Neural crest cell (in vitro differentiated cells): ENCODE measurements at regions not wholly inside any gene's neighbourhood (a gene's known extent, or its start where the extent isn't known, plus 50 kb on each side); places are given as distances from the start of the nearest gene placed in this dataset.

ENCODE experiments used
- DNase-seq: peaks from one replicate; pipeline ENCODE4 v3.0.0; 2021; ENCODE audit warnings: low read depth, mixed read lengths, low spot score
- H3K27ac Mint-ChIP-seq: one replicate; pipeline ENCODE4 v1.8.0; 2021; ENCODE audit warnings: mild to moderate bottlenecking, mixed read lengths; ENCODE audit not compliant: unreplicated experiment
- H3K27me3 Mint-ChIP-seq: 2 replicates; pipeline ENCODE4 v1.8.0; 2021; ENCODE audit warnings: low read depth, mild to moderate bottlenecking, mixed read lengths
- H3K36me3 Mint-ChIP-seq: 2 replicates; pipeline ENCODE4 v1.8.0; 2021; ENCODE audit warnings: low read depth, mild to moderate bottlenecking, mixed read lengths
- H3K4me1 Mint-ChIP-seq: 2 replicates; pipeline ENCODE4 v1.8.0; 2021; ENCODE audit warnings: mixed read lengths
- H3K4me3 Mint-ChIP-seq: one replicate; pipeline ENCODE4 v1.8.0; 2021; ENCODE audit warnings: mild to moderate bottlenecking, mixed read lengths
- H3K9me3 Mint-ChIP-seq: 2 replicates; pipeline ENCODE4 v1.8.0; 2021; ENCODE audit warnings: mixed read lengths
- CTCF ChIP-seq: fragments of 200-600 bp; sonication (generic); conservative IDR thresholded peaks from 2 replicates; pipeline ENCODE4 v1.5.0; 2021; ENCODE audit warnings: antibody characterized with exemption, mild to moderate bottlenecking

- Mint-ChIP-seq H3K36me3 (no peaks in the 10 kb centered on the region), H3K9me3 (no peaks in the 10 kb centered on the region), H3K4me1 (no peaks in the 10 kb centered on the region), H3K27me3 (peaks cover 3% of the 10 kb centered on the region), H3K4me3 (no peak overlapping the region), H3K27ac (no peak overlapping the region)
- DNase-seq, result no peak
- TF ChIP-seq CTCF, result no peak
These were observed 144.4 kb upstream of the USP24 start for GRCh38 chr1:55359611-55360010.

GRCh38 chr1:55358581-55358980 is 143.4 kb upstream of the USP24 start:
- Mint-ChIP-seq H3K9me3 (no peaks in the 10 kb centered on the region), H3K4me3 (no peak overlapping the region), H3K4me1 (no peaks in the 10 kb centered on the region), H3K27ac (no peak overlapping the region), H3K27me3 (peaks cover 3% of the 10 kb centered on the region), H3K36me3 (no peaks in the 10 kb centered on the region)
- no peak for DNase-seq
- no peak for TF ChIP-seq CTCF

- no peaks in the 10 kb centered on the region for H3K27me3 Mint-ChIP-seq
- H3K4me3 Mint-ChIP-seq, result no peak overlapping the region
- DNase-seq, result no peak
- H3K9me3 Mint-ChIP-seq, result no peaks in the 10 kb centered on the region
- H3K36me3 Mint-ChIP-seq, result no peaks in the 10 kb centered on the region
- TF ChIP-seq CTCF, result no peak
- H3K4me1 Mint-ChIP-seq, result no peaks in the 10 kb centered on the region
- no peak overlapping the region for H3K27ac Mint-ChIP-seq
These were observed 140.4 kb upstream of the USP24 start for GRCh38 chr1:55355549-55355948.

- no peak overlapping the region for H3K4me3 Mint-ChIP-seq
These were observed 138.8 kb upstream of the USP24 start for GRCh38 chr1:55353707-55354620.

GRCh38 chr1:55352811-55353180 is 137.6 kb upstream of the USP24 start:
- no peak for TF ChIP-seq CTCF
- Mint-ChIP-seq H3K36me3 (no peaks in the 10 kb centered on the region), H3K27me3 (no peaks in the 10 kb centered on the region), H3K4me3 (no peak overlapping the region), H3K9me3 (no peaks in the 10 kb centered on the region), H3K27ac (no peak overlapping the region), H3K4me1 (no peaks in the 10 kb centered on the region)
- no peak for DNase-seq

More at GRCh38 chr1:55353707-55354620, 138.8 kb upstream of the USP24 start:
- no peak for TF ChIP-seq CTCF
- Mint-ChIP-seq H3K27ac (no peak overlapping the region), H3K9me3 (no peaks in the 10 kb centered on the region), H3K27me3 (no peaks in the 10 kb centered on the region), H3K4me1 (no peaks in the 10 kb centered on the region), H3K36me3 (no peaks in the 10 kb centered on the region)
- no peak for DNase-seq
